Femur (tissue), 1 donor: ENCODE measurements at regions not wholly inside any gene's neighbourhood (a gene's known extent, or its start where the extent isn't known, plus 50 kb on each side); places are given as distances from the start of the nearest gene placed in this dataset.

Experiments
- DNase-seq: peaks from one replicate; pipeline ENCODE4 v3.0.0-alpha.2; 2017

DNA sequence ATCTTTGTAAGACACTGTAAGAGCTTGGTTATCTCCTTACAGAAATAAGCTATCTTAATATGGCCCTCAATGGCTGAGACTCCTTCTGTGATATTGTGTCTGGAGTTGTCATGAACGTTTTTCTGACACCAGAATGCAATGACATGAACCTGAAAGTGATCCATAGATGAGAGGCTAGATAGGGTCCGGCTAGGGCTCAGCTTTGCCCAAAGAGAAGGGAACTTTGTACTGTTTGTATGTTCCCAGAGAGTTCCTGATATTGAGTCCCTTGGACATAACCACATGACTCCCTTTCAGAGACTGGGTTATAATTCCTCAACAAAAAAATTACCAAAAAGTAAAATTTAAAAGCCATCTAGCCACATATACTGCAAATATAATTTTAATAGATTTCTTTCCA, 575.8 kb upstream of the CLINT1 start:
- no peak for DNase-seq

DNA sequence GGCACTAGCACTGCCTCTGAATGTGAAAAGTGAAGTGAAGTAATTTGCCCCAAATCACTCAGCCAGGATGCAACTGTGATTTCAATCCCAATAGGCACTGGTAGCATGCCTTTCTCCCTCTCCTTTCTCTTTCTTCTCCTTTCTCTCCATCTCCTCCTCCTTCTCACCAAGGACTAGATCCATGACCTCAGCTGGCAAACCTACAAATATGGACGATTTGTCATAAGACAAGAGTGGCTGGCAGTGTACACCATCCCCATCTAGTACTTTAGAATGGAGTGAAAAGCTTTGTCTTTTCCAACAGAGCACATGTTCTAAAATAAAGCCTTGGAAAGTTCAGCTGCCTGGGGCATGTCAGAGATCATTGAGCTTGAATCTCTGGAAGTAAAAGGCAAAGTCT, 574.7 kb upstream of the CLINT1 start:
- DNase-seq, result no peak

DNA sequence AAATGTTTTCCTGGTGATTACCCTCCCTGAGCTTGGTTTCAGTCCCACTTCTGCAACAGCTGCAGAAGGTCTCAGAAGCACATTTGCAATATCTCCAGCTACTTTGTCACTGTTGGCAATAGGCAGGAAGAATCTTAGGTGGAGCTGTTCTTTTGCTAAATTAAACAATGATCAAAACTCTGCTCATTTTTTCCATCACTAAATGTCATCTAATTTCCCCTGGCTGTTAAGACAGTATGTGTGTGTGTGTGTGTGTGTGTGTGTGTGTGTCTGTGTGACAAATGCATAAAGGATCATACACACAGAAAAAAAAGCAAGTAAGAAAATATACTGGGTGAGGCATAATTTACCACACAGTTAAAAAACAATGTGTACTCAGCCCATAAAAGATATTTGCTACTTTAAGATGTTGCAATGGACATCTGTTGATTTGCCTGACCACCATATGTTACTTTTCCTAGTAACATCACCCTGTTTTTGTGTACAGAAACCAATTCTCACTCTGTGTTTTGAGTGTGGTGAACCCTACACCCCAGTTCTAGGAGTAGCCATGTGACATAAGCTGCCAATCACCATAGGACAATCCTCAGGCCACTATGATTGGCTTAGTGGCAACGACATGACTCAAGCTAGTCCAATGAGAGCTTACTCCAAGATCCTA, 572.6 kb upstream of the CLINT1 start:
- peak; percentile 64 for DNase-seq

DNA sequence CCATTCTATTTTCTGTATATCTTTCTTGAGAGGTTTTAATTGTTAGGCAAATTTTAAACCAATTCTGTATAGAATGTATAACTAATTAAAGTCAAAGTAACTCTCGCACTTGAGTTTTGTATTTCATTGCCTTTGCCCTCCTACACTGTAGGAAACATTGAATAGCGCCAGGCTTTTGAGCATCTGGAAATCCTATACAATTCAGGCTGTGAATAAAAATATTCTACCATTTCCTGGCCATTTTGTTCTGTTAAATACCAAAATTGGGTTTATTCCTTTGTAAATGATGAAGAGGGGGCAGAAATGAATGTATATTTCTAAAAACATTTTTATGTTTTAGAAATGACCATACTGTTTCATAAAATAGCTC, 571.8 kb upstream of the CLINT1 start:
- DNase-seq, result no peak

DNA sequence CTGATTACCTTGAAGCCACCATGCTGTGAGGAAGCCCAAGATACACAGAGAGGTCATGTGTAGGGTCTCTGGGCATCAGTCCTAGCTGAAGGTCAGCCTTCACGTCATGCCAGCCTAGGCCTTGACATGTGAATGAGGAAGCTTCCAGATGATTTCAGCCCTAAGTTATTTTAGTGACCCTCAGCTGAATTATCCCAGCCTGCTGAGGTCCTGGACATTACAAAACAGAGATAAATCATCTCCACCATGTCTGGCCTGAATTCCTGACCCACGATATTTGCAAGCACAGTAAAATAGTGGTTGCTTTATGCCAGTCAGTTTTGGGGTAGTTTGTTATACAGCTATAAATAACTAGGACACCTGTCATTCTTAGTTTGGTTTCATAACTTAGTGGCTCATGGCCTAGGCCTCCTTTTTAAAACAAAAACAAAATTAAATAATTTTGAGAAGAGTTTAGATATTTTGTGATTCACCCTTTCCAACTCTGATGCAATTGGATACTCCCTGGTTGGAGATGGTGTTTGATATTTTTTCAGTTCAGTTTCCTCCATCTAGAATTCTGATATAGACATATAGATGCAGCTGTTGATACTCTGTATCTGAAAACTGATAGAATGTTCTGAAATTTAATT, 571.3 kb upstream of the CLINT1 start:
- no peak for DNase-seq

DNA sequence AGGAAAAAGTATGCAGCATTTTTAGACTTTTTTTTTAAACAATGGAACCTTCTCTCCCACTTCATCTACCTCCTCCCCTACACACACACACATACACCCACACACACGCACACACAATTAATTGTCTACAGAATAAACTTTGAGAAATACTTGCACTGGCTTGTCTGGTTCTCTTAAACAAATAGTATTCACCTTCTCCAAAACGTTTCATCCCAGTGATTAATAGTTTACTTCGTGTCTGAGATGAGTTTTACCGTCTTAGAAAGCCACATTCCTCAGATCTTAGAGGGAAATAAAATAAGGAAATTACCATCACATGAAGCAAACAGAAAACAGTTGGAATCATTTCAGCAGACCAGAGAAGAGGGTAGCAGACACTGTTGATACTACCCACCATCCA, 570.6 kb upstream of the CLINT1 start:
- DNase-seq, result no peak

DNA sequence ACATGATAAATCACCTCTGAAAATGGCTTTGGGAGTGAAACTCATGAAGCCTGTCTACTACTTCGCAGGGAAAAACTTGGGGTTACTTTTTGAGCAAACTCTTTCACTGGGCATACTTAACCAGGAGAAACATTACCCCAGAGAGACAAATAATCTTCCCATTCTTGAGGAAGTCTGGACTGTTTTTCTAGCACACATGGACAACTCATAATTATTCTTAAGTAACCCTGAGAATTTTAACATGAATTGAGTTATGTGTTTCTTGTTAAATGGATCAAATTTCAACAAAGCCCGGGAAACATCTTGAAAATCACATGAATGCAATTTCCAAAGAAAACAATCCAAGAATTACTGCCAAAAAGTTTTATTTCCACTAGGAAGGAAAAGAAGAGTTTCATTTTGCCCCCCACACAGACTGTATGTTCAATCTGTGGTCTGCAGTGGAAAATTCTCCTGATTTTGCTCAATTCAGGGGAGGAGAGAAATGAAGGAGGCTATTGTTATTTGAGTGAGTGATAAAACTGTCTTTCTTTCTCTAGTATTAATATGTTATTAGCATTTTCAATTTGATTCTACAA, 564.8 kb upstream of the CLINT1 start:
- no peak for DNase-seq

- peak; percentile 69 for DNase-seq
Measured at GRCh38 chr5:158422653-158423515, 563.9 kb upstream of the CLINT1 start.

DNA sequence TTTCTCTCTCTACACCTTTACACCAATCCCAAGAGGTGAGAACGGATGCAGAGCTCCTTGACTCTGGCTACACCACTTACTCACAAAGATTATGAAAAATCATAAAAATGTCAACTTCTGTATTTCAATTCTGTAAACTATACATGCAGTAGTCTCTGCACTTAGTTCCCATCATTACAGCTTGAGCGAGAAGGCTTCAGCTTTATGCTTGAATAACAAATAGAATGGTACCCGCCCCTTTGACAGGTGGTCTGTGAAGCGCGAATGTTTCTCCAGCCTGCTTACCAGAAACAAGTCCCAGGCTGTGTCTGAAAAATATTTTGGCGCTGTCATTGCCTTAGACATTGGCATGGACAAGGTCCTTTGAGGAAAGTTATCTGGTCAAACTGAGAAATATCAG, 562.4 kb upstream of the CLINT1 start:
- DNase-seq, result no peak

- DNase-seq, result no peak
Measured at GRCh38 chr5:158419186-158419585, 560.2 kb upstream of the CLINT1 start.

GRCh38 chr5:158414780-158415179, 555.8 kb upstream of the CLINT1 start:
- DNase-seq, result no peak

- DNase-seq, result no peak
Measured at GRCh38 chr5:158414333-158414762, 555.4 kb upstream of the CLINT1 start.

DNA sequence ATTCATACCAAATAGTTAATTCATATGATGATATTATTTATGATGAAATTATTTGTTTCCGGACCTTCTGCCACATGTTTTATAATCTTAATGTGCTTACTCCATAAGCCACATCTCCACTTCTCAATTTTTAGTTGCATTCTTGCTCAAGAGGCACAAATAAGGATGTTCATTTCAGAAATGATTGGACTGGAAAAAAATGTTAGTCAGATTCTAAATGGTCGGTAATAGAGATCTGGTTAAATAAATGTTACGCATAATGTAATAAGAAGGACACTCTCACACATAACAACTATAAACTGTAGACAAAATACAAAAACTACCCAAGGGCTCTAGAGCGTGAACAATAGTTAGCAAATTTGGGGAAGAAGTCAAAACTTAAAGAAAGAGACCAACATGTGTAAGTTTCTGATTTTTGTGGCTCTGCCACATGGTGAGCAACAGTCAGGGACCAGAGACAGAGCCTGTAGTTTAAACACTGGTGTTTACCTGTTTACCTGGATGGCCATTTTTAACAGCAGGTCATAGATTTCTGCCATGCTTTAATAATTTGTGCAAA, 554.3 kb upstream of the CLINT1 start:
- no peak for DNase-seq

DNA sequence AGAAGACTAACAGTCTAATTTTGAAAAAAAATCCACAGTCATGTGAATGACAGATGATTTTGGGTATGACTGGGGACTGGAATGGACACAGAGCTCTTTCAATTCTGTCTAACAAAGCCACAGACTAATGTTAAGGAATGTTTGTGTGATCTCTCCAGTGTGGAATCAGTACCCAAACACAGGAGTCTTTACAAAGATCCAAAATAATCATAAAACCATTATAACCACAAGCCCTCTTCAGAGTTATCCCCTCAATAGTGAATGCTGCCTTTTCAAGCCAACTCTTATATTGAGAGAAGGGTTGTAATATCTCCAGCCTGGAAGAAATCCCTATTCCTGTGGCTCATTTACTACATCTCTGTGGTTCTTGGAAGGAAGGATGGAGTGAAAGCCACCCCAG, 552.0 kb upstream of the CLINT1 start:
- DNase-seq, result no peak

DNA sequence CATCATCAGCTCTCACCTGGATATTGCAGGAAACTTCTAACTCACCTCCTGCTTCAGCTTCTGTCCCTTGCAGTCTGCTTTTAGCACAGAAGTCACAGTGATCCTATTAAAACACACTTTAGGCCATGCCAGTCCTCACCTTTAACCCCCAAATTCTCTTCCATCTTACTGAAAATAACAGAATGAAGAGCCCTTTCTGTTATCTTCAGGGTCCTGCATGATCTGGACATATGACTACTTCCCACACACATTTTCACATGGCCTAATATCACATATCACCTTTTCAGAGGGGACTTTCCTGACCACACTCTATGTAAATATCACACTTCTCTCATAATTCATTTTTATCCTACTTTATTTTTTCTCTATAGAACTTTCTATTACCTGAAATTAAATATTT, 550.6 kb upstream of the CLINT1 start:
- DNase-seq, result no peak

GRCh38 chr5:158407824-158408195, 548.9 kb upstream of the CLINT1 start:
- no peak for DNase-seq

DNA sequence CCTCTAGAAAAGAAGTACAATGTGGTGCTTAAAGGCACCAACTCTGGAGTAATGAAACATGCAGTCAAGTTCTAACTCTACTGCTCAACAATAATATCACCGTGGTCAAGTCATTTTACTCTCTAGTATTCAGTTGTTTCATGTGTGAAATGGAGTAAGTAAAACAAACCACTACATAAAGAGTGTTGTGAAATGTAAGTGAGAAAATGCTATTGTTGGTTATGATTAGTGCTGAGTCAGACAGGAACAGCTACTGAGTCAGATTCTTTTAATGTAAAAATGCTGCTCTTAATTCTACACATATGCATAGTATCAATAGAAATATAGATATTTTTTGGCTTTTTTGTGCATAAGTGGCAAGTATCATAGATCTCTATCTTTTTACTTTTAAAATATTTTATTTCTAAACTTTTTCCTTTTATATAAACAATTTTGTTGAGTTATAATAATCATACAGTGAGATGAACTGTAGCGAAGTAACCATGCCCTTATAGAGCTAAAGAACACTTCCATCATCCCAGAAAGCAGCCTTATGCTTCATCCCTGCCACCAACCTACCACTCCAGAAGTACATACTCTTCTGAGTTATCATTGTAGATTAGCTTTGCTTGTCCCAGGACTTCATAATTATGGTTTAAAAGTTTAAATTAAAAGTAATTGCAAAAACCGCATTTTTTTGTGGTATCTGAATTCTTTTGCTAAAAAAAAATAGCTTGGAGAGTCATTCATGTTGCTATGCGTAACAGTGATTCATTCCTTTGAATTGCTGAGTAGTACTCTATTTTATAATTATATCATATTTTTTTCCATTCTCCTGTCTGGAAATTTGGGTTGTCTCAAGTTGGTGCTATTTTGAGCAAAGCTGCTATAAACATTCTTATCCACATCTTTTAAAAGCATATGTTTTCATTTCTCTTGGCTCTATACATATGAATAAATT, 548.2 kb upstream of the CLINT1 start:
- DNase-seq, result no peak

GRCh38 chr5:158398360-158399201, 539.6 kb upstream of the CLINT1 start:
- DNase-seq, result peak; percentile 44

DNA sequence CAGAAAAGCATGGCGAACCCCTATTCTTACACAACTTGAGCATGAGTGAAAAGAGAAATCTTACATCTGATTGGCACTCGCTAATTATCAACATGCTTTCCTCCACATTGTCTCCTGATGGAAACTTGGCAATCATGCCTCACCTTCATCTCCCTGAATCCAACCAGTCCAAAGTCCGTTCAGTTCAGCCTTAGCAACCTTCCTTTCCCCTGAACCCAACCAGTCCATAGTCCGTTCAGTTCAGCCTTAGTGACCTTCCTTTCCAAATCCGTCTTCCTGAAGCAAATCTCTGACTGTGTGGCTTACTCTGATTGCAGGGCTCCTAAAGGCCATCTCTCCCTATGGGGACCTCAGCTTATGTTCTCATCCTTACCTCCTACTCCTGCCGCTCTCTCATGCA, 538.3 kb upstream of the CLINT1 start:
- DNase-seq, result no peak

DNA sequence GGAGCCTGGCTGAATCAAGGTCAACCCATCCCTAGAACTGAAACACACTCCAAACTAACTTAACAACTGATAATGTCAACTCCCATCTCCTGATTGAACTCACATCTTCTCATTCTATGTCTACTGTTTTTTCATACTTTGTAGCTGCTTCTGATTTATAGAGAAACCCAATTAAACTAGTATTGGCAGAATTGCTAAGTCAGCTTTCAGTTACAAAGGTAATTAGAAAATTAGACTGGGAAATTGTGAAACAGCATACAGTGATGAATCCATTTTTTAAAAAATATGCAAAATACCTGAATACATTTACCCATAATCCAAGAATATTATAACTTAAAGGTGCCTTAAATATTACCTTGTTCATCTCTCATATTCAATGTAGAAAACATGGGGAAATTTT, 535.2 kb upstream of the CLINT1 start:
- no peak for DNase-seq

- no peak for DNase-seq
Measured at GRCh38 chr5:158393457-158393856, 534.5 kb upstream of the CLINT1 start.
